ENCODE measurements at regions not wholly inside any gene's neighbourhood (a gene's known extent, or its start where the extent isn't known, plus 50 kb on each side); places are given as distances from the start of the nearest gene placed in this dataset.
"Not testable (repeated sequence)": the region's sequence is repeated elsewhere in the genome, so short reads cannot be mapped to it uniquely, and the experiment has no call there.

DNA sequence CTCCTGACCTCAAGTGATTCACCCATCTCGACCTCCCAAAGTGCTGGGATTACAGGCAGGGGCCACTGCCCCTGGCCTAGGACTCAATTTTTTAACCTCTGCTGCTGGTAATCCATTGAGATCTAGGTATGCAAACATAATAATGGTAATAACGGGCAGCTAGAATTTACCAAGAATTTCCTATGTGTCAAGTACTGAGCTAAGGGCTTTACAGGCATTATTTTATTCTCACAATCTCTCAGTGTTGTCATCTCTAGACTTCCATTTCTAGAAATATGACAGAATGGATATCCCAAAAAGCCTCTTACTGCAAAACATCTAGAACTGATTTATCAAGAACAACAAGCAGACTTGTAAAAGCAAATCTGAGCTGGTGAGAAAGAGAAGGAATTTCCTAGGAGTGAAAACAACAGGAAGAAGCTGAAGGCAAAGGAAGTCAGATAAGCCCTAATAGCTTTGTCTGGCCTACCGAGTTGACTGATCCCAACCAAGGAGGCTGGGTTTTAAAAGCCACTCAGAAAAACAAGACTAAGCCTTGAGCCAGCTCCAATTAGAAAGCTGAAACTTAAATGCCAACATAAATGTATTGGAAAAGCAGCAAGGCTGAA lies 70.6 kb downstream of the CCDC71L start:
- Mint-ChIP-seq H3K27ac (no peak overlapping the region), H3K27me3 (peaks cover 12 to 24% of the 10 kb centered on the region in 2 donors), H3K4me1 (no peaks in the 10 kb centered on the region), H3K9me3 (no peaks in the 10 kb centered on the region), H3K4me3 (no peak overlapping the region), H3K36me3 (no peaks in the 10 kb centered on the region)
- ATAC-seq (replicated peaks), result no peak
- DNase-seq, result no peak

DNA sequence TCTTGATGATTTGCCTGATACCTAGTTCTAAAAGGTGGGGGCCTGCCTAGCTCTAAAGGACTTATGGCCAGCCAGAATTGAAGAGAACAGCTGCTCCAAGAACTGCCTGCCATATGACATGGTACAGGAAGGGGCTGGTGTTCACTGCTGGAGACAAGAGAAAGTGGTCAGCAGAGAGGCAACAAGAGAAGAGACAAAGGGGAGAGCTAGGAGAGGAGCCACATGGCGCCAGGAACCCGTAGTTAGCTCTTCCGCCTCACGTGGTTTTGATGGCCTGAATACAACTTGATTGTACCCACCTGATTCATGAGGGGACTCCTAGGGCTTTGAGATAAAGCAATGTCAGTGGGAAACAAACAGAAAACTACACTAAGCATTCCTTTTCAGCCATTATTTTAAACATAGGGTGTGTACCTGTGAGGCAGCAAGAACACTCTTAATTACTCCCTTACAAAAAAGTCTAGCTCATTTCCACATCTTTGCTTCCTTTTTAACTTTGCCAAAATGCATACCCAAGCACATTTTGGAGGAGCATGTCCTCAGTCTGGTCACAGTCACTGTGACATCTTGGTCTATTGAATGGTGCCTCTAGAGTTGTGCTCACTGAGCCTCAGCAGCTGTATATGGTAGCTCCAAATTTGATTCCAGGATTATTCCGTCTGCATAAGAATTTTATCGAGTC lies 71.6 kb downstream of the CCDC71L start:
- Mint-ChIP-seq H3K4me3 (no peak overlapping the region), H3K27ac (no peak overlapping the region), H3K9me3 (no peaks in the 10 kb centered on the region), H3K4me1 (no peaks in the 10 kb centered on the region), H3K36me3 (no peaks in the 10 kb centered on the region), H3K27me3 (peaks cover 12 to 24% of the 10 kb centered on the region in 2 donors)
- DNase-seq (no peak), ATAC-seq (replicated peaks) (no peak)

DNA sequence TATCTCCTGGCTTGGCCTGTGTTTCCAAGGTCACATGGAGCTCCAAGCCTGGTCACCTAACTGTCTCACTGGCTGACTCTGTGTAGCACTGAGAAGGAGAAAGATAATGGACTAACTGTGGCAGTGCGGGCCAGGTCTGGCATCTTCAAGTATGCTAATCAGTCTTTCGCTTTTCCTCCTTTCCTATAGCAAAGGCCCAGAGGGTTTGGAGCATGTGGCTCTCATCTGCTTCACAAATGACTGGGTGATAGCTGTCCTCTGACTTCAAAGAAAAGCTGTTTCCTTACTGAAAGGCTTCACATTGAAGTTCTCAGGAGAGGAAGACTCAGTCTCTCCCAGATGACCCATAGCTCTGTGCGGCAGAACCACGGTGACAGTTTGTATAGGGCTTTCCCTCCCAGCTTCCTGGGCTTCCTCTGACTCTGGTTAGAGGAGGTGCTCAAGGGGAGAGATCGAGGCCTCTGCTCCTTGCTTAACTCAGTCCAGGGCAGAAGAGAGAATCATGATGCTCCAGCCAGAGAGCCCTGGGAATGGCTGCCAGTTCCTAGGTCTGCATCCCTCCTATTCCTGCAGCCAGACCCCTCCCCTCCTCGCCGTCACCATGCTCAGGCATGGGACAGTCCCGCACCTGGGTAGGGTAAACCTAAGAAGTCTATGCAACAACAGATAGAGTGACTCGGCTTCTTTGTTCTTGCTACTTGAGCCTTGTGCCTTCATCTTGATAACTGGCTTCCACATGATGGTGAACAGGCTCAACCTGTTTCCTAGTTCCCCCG lies 72.3 kb downstream of the CCDC71L start:
- Mint-ChIP-seq H3K4me1 (no peaks in the 10 kb centered on the region), H3K4me3 (no peak overlapping the region), H3K27me3 (peaks cover 12 to 24% of the 10 kb centered on the region in 2 donors), H3K9me3 (peaks cover 3 to 4% of the 10 kb centered on the region in 2 donors), H3K27ac (no peak overlapping the region), H3K36me3 (no peaks in the 10 kb centered on the region)
- DNase-seq (no peak), ATAC-seq (replicated peaks) (no peak)

DNA sequence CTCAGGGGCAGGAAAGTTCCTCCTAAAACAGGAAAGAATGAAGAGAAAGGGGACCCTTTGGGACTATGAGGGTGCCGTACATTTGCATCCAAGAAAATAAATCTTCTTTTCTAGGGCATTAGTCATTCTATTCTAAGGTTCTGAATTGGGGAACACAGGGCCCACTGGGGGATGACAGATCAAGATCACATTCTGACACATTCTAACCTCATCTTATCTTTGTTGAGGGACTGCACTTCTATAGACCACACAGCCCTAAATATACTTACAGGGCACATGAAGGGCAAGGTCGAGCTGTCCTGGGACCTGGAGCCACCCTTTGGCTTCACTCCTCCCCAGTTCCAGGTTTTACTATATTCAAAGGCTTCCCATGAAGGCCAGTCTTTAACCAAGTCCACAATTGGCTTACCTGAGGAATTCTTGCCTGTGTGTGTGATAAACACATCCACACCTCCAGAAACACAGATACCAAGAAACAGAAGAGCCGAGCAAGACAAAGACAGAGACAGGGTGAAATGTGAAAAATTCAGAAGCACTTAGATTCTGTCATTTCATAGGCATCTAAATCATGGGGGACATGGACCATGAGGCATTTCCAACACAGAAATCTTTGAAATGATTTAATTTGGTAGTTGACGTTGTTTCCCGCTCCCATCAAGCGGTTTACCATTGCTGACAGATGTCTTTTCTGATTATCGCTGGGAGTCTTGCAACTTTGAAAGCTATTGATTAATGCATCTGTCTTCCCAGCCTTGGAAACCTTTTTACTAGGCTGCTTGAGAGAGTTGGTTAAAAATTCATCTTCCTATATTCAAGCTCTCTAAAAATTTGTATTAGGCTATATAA lies 75.8 kb downstream of the CCDC71L start:
- H3K4me1 Mint-ChIP-seq, result no peaks in the 10 kb centered on the region

DNA sequence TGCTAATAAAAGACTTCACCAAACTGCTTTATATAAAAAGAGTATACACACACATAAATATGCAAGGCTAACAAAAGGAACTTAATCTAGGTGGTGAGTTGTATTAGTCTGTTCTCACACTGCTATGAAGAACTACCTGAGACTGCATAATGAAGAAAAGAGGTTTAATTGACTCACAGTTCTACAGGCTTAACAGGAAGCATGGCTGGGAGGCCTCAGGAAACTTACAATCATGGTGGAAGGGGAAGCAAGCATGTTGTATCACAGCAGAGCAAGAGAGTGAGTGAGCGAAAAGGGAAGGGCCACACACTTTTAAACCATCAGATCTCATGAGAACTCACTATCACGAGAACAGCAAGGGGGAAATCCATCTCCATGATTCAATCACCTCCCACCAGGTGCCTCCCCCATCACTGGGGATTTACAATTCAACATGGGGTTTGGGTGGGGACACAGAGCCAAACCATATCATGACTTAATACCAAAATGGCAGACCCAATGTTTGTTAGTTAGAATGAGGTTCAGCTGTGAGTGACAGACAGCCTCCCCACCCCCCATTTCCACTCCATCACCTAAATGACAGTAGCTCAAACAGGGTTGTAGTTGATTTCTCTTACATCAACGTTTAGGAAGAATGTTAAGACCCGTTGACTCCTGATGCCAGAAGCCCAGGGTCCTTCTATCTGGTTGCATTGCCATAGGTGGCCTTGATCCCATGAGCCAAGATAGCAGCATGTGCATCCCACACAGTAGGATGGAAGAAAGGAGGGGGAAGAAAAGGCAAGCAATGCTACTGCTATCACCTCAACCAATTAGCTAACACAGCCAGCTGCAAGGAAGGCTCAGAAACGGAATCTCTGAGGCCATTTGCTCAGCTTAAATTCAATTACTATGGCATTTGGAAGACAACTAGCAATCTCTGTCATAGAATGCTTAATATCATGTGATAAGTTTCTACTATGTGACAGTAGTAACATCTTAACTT lies 77.0 kb downstream of the CCDC71L start:
- Mint-ChIP-seq H3K27me3 (peaks cover 10 to 28% of the 10 kb centered on the region in 2 donors), H3K4me3 (no peak overlapping the region), H3K36me3 (no peaks in the 10 kb centered on the region), H3K4me1 (peaks cover 0 to 2% of the 10 kb centered on the region in 2 donors), H3K27ac (no peak overlapping the region), H3K9me3 (peaks cover 7 to 9% of the 10 kb centered on the region in 2 donors)
- DNase-seq (no peak), ATAC-seq (replicated peaks) (no peak)

More for the DNA sequence above, 75.8 kb downstream of the CCDC71L start:
- DNase-seq (no peak), ATAC-seq (replicated peaks) (no peak)
- Mint-ChIP-seq H3K27ac (no peak overlapping the region), H3K9me3 (peaks cover 7 to 9% of the 10 kb centered on the region in 2 donors), H3K27me3 (peaks cover 9 to 28% of the 10 kb centered on the region in 2 donors), H3K4me3 (no peak overlapping the region), H3K36me3 (no peaks in the 10 kb centered on the region)

DNA sequence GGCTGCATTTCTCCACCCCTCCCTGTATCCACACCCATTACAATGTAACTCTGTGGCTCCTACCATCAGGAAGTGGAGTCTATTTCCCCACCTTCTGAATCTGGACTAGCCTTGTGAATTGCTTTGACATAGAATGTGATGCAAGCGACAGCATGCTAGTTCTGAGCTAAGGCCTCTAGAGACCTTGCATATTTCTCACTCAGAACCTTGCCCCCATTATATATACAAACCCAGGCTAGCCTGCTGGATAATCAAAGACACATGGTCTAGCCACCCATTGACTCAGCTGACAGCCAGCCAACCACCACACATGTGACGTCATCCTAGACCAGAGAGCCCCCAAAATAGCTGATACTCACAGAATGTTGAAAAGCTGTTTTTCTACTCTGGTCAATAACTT lies 77.9 kb downstream of the CCDC71L start:
- H3K4me1 Mint-ChIP-seq, result peaks cover 0 to 2% of the 10 kb centered on the region in 2 donors
- no peaks in the 10 kb centered on the region for H3K36me3 Mint-ChIP-seq
- no peak overlapping the region for H3K27ac Mint-ChIP-seq
- DNase-seq, result no peak
- peaks cover 10 to 26% of the 10 kb centered on the region in 2 donors for H3K27me3 Mint-ChIP-seq
- no peak for ATAC-seq (replicated peaks)
- H3K4me3 Mint-ChIP-seq, result no peak overlapping the region
- peaks cover 7 to 9% of the 10 kb centered on the region in 2 donors for H3K9me3 Mint-ChIP-seq

DNA sequence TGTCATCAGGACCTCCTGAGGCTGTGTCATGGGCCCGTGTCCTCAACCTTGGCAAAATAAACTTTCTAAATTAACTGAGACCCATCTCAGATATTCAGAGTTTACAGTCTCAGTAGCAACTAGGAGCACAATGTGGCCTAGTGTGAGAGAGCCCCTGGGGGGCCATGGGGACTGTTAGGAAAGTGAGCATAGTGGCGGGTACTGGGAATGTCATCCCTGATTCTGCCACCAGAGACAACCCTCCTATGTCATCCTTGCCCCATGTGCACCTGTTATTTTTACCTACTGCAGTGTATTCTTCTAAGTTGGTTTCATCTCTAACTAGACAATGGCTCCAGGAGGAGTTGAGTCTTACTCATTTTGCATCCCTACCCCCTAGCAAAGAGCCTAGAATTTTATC lies 78.6 kb downstream of the CCDC71L start:
- peaks cover 0 to 2% of the 10 kb centered on the region in 2 donors for H3K4me1 Mint-ChIP-seq
- ATAC-seq (replicated peaks) (no peak), DNase-seq (no peak)
- no peak overlapping the region for H3K27ac Mint-ChIP-seq
- no peak overlapping the region for H3K4me3 Mint-ChIP-seq
- H3K9me3 Mint-ChIP-seq, result peaks cover 7 to 9% of the 10 kb centered on the region in 2 donors
- peaks cover 10 to 23% of the 10 kb centered on the region in 2 donors for H3K27me3 Mint-ChIP-seq
- H3K36me3 Mint-ChIP-seq, result no peaks in the 10 kb centered on the region

DNA sequence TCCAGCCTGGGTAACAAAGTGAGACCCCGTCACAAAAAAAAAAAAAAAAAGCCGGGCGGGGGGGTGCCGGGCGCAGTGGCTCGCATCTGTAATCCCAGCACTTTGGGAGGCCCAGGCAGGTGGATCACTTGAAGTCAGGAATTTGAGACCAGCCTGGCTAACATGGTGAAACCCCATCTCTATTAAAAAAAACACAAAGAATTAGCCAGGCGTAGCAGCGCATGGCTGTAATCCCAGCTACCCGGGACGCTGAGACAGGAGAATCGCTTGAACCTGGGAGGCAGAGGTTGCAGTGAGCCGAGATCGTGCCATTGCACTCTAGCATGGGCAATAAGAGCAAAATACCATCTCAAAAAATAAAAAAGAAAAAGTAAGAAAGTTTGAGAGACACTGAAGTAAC lies 81.9 kb downstream of the CCDC71L start:
- not testable (repeated sequence) for H3K27ac Mint-ChIP-seq; H3K4me3 Mint-ChIP-seq; H3K4me1 Mint-ChIP-seq; H3K36me3 Mint-ChIP-seq; DNase-seq; ATAC-seq (replicated peaks); H3K9me3 Mint-ChIP-seq
- peaks cover 3 to 10% of the 10 kb centered on the region in 2 donors for H3K27me3 Mint-ChIP-seq

DNA sequence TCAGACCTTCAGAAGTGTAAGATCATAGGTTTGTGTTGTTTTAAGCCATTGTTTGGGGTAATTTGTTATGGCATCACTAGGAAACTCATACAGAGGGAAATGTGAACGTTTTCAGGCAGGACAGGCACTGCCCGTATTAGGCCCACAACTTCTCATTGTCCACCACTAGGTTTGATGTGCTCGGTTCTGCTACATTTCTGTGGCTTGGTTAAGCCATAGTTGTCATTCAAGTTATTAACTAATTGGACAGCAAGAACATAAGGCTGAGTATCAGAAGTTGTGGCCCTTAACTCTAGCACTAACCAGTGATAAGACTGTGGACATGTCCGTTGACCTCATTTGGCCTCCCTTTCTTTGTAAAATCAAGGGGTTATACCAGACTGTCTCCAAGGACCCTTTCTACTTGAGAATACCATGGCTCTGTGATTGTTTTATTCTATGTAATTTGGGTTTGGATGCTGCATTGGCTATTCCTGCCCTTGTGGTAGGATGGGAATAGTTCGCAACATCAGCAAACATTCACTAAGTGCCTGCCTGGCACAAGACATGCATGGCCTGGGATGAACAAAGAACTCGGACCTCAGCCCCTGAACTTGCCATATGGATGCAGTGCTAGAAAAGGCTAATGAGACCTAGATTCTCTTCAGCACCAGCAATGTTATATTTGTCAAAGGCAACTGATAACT lies 85.7 kb downstream of the CCDC71L start:
- ATAC-seq (replicated peaks), result no peak
- DNase-seq, result no peak
- Mint-ChIP-seq H3K27ac (no peak overlapping the region), H3K27me3 (peaks cover 21% of the 10 kb centered on the region in 2 donors), H3K4me3 (no peak overlapping the region), H3K36me3 (no peaks in the 10 kb centered on the region), H3K4me1 (peaks cover 0 to 2% of the 10 kb centered on the region in 2 donors), H3K9me3 (no peaks in the 10 kb centered on the region)

DNA sequence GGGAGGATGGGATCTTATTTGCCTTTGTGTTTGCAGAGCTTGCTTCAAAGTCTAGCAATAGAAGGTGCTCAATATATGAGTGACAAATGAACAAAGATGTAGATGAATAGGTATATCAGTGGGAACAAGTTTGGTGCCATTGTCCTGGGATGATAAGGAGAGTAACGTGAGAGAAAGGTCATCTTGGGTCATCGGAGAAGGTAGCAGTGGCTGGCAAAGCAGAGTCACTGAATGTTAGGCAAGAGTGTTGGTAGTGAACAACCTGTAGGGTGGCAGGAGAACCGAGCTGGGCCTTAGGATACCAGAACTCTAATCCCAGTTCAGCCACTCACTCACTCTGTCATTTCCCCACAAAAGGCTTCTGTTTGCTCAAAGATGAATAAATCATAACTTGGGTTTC lies 87.2 kb downstream of the CCDC71L start:
- no peak for DNase-seq
- ATAC-seq (replicated peaks), result no peak
- Mint-ChIP-seq H3K4me3 (no peak overlapping the region), H3K36me3 (no peaks in the 10 kb centered on the region), H3K9me3 (no peaks in the 10 kb centered on the region), H3K4me1 (no peaks in the 10 kb centered on the region), H3K27me3 (peaks cover 23 to 27% of the 10 kb centered on the region in 2 donors), H3K27ac (no peak overlapping the region)

DNA sequence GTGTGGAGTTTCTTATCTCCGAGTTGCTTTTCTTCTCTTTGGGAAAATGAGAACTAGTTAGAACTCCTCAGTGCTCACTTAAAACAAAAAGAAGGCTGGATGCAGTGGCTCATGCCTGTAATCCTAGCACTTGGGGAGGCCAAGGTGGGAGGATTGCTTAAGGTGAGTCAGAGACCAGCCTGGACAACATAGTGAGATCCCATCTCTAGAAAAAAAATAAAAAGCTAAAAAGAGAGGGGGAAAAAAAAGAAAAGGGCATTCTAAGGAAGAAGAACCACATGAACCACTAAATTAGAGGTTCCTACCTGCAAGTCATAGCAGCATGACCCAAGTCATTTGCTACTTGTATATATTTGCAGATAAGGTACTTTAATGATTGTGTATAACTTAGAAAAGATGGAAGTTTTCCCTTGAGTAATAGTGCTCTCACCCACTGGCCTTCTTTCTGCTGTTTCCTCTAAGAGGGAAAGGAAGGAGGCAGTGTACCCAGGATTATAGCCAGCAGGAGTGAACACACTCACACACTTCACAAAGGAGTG lies 87.8 kb downstream of the CCDC71L start:
- H3K9me3 Mint-ChIP-seq, result no peaks in the 10 kb centered on the region
- no peak overlapping the region for H3K27ac Mint-ChIP-seq
- ATAC-seq (replicated peaks), result no peak
- no peaks in the 10 kb centered on the region for H3K4me1 Mint-ChIP-seq
- peaks cover 23 to 27% of the 10 kb centered on the region in 2 donors for H3K27me3 Mint-ChIP-seq
- H3K4me3 Mint-ChIP-seq, result no peak overlapping the region
- no peak for DNase-seq
- H3K36me3 Mint-ChIP-seq, result no peaks in the 10 kb centered on the region

DNA sequence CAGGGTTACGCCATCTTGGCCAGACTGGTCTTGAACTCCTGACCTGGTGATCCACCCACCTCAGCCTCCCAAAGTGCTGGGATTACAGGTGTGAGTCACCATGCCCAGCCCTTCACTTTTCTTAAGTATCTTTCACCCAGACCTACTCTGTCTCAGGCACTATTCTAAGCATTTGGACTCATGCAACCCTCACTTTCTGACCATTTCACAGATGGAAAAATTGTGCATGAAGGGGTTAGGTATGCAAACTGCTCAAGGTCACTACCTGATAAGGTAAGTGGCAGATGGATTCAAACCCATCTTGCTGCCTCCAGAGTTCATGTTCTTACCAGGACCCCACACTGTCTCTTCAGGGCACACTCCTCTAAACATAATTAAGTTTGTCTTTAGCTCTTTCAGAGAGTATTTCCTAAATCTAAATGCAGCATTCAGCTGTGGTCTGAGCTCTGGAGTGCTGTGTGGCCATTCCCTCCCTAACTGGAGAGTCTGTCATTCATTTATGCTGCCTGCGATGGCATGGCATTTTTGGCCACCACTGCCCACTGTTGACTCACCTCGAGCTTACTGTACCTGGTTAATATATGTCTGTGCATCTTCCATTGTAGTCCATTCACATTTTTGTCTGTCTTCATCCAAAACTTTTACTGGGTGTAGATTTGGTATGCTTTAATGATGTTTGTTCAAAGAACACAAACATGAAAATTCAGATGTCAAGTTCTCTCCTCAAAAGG lies 88.4 kb downstream of the CCDC71L start:
- Mint-ChIP-seq H3K4me1 (no peaks in the 10 kb centered on the region), H3K4me3 (no peak overlapping the region), H3K27me3 (peaks cover 26 to 27% of the 10 kb centered on the region in 2 donors), H3K9me3 (no peaks in the 10 kb centered on the region), H3K36me3 (no peaks in the 10 kb centered on the region), H3K27ac (no peak overlapping the region)
- no peak for DNase-seq
- no peak for ATAC-seq (replicated peaks)
